GM21381 (cell line): ENCODE measurements at regions not wholly inside any gene's neighbourhood (a gene's known extent, or its start where the extent isn't known, plus 50 kb on each side); places are given as distances from the start of the nearest gene placed in this dataset.
"Not testable (repeated sequence)": the region's sequence is repeated elsewhere in the genome, so short reads cannot be mapped to it uniquely, and the experiment has no call there.

ENCODE experiments used
- ATAC-seq: cut with Tn5 transposase; IDR thresholded peaks from one replicate; pipeline ENCODE4 v1.9.1; 2021; ENCODE audit warnings: mild to moderate bottlenecking, moderate library complexity; ENCODE audit not compliant: unreplicated experiment

DNA sequence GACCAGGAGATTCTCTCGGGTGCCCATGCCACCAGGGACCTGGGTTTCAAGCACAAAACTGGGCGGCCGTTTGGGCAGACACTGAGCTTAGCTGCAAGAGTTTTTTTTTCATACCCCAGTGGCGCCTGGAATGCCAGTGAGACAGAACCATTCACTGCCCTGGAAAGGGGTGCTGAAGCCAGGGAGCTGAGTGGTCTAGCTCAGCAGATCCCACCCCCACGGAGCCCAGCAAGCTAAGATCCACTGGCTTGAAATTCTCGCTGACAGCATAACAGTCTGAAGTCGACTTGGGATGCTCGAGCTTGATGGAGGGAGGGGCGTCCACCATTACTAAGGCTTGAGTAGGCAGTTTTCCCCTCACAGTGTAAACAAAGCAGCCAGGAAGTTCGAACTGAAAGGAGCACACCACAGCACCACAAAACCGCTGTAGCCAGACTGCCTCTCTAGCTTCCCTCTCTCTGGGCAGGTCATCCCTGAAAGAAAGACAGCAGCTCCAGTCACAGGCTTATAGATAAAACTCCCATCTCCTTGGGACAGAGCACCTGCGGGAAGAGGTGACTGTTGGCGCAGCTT is 157.7 kb downstream of the GIPC2 start:
- not testable (repeated sequence) for ATAC-seq

DNA sequence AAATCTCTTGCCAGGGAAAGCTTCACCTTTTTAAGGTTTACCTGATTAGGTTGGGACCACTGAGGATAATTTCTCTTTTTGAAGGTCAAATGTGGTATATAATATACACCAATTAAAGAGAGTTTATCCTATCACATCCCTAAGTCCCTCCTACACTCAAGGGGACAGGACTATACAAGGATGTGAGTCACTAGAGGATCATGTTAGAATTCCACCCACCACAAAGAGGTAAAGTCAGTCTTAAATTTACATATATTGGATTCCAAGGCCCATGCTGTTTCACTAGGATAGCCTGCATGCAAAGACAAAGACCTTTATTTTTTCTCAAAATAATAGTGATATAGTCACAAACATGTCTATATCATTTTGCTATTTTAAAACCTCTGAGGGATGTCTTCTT is 164.4 kb downstream of the GIPC2 start:
- no peak for ATAC-seq

DNA sequence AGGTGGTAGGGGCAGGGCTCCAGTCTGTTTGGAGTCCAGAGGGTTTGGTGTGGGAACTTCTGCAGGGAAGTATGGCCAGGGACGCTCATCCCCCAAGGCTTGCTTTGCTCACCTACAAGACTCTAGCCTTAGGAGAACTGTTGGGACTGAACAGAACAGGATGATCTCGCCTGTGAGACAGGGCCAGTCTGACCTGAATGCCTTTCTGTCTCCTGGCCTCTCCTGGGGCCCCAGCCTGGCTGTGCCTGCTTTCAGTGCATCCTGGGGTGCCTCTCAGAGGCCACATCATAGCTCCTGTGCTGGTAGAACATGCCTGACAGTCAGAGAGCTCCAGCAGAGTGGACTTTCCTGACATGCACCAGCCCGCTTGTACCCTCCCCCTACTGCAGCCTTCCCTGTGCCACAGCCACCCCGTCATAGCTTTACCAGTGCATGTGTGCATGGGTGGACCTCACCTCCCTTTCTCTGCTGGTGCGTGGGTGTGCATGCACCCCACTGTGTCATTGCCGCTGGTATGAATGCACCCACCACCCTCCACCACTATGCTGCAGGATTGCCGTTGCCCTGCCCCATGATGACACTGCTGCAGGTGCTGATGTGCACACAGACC is 165.8 kb downstream of the GIPC2 start:
- ATAC-seq: no peak

DNA sequence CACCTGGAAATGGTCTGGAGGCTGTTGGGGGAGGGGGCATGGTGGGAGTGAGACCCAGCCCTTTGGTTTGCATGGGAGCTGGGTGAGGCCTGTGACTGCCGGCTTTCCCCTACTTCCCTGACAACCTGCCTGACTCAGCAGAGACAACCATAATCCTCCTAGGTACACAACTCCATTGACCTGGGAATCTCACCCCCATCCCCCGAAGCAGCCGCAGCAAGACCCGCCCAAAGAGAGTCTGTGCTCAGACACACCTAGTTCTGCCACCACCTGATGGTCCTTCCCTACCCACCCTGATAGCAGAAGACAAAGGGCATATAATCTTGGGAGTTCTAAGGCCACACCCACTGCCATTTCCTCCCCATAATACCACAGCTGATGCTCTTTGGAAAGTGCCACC is 168.6 kb downstream of the GIPC2 start:
- ATAC-seq: no peak

DNA sequence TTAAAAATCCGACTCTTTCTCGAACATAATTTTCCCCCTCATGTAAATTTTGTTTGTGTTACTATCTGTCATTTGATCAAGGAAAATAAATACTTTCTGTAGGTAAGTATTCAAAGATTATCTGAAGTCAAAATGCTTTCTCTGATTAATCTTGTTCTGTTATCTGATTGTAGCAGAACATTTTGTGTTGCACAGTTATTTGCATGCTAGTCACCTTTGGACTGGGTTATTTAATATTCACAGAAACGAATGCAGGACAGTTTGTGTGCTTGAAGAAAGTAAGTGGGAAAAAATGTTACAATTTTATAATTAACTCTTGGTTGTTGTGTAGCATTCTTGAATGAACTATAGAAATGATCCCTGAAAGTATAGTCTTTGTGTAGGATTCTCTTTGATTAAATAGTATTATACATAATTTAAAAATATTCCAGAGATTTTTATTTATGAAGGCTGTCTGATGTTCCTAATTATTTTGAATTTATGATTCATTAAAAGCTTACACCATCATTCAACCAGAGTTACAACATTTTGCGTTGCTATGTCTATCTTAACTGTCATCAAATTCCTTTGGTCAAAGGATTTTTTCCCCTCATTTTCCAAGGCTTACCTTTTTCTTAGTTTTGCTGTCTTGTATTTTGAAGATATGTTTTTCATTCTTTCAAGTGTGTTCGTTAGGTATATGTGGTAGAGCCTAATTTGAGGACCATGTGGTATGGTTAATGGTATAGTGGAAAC is 176.6 kb downstream of the GIPC2 start:
- no peak for ATAC-seq

DNA sequence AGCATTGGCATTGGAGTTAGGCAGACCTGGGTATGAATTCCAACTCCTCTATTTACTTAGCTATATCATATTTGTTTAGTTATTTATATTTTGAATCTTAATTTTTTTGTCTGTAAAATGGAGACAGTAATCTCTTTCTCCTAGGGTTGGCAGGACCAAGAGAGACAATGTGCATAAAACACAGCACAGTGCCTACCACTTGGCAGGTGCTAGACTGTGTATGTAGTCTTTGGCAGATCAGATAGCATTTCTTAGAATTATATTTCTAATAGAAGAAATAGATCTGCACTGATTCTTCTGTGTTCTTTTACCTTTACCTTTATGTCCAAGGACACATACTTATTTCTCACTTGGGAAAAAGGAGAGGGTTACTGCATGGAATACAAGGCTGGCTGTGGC is 177.2 kb downstream of the GIPC2 start:
- no peak for ATAC-seq

DNA sequence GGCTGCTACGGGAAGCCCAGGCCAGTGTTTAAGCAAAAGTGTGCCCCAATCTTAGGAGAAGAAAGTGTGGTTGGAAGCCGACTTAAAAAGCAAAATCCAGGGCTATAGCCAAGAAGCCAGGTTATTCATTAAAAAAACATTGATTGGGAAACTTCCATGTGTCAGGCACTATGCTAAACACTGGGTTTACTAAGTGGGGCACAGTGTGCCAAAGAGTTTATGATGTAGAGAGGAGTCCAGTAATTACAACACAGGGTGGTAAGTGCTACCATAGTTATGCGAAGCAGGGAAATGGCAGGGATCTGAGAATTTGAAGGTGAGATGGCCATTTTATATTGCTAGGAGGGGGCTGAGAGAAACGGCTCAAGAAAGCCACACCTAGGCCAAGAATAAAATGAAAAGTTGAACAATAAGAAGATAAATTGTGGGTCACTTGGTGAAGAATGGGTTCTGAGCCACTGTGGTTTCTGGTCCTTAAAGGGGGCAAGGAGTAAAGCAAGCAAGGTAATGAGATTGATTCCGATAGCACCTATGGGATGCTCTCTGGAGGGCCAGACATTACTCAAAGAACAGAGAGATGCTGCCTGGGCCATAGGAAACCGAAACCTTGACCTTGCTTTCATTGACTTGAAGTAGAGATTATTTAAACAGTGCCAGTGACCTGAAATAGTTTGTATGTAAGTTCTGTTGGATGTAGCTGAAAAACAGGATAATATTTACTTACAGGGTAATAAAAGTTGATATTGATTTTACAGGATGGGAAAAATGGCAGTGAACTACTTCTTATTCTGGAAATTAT is 177.8 kb downstream of the GIPC2 start:
- ATAC-seq: no peak

DNA sequence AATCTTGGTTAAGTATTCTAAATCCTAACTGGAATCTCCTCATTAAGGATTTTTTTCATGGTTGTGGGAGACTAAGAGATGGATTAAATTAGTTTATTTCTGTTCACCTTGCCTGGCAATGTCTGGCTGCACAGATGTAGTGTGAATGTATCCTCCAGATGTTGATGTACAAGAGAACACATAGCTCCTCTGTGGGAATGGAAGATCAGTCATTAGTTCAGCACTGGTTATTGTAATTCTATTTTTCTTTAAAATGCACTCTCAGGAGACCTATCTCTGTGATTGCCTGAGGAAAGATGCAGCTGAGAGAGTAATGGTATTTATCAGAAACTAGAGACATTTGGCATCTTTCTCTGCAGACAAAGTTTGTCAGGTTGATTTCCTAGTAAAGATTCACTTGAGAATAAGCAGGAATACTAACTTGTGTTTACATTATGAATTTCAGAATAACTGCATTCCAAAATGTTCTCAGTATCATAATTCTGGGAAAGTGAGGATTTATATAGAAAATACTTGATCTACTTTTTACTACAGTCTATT is 178.6 kb downstream of the GIPC2 start:
- no peak for ATAC-seq

DNA sequence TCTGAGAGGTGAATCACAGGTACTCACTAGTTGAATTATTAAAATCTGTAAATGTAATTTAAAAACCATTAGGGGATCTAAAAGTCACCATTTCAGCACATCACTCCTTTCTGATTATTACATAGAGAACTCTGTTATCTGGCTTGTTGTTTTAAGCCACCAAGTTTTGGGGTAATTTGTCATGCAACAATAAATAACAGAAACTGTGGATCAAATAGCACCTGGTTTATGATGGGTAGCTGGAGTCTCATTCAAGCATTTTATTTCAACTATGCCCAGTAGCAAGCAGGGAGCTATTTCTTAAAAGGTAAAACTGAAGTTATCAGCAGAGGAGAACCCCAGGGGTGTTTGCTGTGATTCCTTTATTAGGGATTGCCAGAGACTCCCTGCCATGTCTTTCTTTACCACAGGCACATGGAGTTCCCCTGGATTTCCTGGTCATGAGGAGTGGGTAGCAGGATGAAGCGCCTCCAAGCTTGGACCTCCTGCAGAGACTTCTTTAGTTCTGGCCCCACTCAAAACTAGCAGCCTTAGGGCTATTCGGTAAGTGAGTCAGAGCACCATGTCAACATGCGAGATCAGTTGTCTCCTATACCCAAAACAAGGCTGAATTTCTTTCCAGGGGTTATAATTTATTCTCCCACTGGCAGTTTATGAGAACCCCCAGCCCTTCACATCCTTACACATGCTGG is 179.2 kb downstream of the GIPC2 start:
- ATAC-seq: no peak

DNA sequence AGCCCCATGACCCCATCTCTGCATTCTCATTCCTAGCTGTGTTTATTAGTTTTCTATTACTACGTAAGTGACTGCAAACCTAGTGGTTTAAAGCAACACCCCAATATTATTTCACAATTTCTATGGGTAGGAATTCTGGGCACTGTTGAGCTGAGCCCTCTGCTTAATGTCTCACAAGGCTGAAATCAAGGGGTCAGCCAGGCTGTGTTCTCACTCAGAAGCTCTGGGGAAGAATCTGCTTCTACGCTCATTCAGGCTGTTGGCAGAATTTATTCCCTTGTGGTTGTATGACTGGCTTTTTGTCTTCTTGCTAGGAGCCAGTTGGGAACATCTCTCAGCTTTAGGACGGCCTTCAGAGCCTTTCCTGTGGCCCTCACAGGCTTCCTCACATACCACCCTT is 181.0 kb downstream of the GIPC2 start:
- no peak for ATAC-seq

DNA sequence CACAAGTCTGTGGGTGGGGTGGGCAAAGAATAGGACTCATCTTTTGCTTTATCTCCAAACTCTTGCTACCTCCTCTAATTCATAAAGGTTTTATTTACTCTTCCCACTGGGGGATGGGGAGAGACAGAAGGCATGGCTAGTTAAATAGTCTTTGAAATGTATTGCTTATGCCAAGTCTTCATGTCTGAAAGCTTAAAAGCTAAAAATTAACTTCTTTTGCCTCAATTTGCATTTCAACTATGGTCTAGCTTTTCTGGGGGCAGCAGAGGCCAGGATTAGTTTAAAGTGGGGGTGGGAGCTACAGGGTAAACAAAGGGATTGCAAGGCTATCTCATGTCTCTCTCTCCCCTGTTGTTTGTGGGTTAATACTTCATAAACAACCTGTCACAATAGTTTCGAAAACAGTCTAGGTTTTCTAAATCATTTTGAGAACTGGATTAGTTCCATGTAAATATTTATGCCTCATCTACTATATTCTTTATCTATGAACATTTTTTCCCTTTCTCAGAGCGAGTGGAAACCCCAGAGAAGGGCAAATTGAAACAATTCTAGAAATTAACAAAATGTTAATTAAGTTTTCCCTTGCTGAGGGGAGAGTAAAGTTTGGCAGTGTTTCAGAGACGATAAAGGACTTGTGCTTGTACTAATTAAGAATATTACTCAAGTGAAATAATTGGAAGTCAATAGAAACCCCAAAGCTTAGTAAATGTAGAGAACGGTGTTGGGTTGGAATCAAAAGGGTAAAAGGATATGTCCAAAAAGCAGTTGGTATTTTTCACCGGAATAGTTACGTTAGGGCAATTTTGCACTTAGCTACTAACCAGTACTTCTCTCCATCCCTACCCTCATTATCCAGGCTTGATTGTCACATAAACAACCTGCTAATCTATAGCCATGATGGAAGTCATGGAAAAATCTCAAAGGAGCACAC is 182.2 kb downstream of the GIPC2 start:
- ATAC-seq: no peak

DNA sequence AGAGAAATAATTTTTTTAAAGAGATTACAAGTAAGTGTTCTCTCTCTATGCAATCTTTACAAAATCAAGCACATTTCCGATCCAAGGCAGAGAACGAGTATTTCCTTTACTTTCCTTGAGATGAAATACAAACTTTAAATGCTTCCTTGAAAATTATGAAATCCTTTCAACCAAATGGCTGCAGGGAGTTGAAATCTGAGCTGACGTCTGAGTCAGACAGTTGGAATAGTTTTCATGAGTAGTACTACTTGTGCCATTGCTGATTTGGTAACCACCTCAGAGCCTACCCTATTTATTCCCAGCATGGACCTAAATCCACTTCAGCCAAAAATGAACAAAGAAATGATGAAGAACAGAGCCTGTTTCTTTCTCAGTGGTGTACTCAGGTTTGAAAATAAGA is 183.6 kb downstream of the GIPC2 start:
- no peak for ATAC-seq

DNA sequence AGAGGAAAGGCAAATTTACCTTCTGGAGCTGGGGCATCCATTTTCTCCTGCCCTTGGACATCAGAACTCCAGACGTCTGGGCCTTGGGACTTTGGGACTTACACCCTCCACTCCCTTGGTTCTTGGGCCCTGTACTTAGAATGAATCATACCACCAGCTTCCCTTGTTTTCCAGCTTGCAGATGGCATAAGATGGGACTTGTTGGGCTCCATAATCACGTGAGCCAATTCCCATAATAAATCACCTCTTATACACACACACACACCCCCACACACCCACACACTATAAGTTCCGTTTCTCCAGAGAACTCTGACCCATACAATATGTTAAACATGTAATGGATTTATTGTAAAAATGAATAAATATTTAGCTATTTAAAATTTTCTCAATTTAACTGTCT is 185.7 kb downstream of the GIPC2 start:
- ATAC-seq: no peak

DNA sequence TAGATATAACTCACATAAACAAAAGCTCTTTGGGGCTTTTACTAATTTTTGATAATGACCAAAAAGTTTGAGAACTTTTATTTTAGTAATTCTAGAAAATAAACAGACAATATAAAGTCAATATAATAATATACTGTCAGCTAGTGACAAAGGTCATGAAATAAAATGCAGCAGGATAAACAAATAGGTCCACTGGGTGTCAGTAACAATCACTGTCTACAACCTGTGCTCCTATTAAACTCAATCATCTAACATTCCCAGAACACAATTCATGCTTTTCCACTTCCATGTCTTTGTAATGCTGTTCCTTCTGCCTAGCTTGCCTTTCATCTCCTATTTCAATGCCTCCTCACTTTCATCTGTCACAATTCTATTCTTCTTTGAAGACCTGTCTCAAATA is 186.1 kb downstream of the GIPC2 start:
- ATAC-seq: no peak

DNA sequence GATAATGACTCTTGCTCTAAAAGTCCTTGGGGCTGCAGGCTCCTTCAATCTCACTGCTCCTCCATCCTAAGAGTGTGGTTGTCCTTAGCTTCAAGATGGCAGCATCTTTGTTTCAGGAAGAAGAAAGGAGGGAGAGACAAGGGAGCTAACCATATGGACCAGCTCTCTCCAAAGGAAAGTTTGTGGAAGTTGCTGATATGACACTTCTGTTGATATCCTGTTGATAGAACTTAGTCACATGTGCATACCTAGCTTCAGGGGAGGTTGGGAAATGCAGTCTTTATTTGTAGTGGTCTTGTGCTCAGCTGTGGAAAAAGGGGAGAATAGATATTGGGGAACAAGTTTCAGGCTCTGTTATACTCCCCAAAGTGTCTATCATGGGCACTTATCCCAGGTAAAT is 186.9 kb downstream of the GIPC2 start:
- no peak for ATAC-seq

DNA sequence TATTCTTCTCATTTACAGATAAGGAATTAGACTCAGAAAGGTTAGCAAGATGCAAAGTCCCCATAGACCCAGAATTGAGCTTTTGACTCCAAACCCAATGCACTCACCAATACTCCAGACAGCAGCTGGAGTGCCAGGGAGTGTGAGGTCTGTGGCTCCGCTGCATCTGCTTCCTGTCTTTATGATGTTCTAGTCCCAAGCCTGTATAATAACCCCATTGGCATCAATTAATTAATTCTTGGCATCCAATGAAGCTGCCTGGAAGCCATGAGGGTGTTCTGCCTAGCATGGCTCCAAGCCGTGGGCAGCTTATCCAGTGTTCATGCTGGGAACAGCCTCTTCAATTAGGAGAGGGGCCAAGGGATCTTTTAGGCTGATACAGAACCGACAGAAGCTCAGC is 188.7 kb downstream of the GIPC2 start:
- ATAC-seq: no peak

DNA sequence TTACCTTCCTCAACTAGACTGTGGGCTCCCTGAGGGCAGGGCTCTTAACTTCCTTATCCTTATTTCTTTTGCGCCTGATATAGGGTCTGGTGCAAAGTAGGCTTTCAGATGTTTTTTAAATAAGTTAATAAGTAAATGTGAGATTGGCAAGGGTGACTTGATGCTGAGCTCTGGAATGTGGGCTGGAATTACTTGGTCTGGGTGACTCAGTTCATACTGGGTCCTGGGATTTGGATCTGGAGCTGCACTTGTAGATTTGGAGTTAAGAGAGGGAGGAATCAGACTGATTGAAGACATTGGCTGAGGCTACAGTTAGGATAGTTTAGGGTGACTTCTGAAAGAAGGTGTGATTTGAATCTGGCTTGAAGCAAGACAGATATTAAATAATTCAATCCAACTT is 190.9 kb downstream of the GIPC2 start:
- ATAC-seq: no peak

DNA sequence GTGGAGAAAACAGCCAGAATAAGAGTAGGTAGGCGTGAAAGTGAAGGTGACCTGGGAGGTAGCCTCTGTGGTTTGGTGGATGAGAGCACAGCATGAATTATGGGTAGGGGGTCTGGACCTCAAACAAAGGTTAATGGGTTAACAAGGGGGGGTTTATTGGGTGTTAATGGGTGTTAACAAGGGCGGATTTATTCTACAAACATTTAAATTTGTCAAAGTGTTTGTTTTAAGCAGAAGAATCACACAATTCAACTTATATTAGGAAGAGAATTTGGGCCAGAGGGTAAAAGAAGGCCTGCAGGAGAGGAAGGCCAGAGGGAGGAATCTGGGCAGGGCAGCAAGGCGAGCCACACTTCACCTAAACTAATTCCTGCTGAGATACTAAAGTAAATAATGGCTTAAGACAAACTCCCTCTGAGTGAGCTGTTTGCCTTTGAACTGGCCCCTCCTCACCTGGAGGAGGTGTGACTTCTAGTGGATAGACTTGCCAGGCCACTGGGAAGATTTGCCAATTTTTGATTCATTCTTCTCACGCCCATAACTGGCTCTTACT is 191.7 kb downstream of the GIPC2 start:
- no peak for ATAC-seq

DNA sequence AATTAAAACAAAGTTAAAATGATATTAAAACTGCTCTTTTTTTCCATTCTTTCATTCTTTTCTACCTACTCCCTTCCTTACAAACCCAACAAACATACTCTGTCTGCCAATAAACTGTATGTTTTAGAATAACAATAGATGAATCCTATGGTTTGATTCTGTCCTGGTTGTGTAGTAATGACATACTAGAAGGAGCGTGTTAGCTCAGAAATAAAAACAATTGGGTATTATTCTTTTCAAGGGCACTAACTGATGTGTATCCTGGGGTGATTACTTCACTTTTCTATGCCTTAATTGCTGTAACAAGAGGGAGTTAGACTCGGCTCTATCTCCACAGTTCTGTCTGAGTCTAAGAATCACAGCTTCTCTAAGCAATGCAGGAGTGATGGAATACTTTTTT is 194.4 kb downstream of the GIPC2 start:
- ATAC-seq: no peak

DNA sequence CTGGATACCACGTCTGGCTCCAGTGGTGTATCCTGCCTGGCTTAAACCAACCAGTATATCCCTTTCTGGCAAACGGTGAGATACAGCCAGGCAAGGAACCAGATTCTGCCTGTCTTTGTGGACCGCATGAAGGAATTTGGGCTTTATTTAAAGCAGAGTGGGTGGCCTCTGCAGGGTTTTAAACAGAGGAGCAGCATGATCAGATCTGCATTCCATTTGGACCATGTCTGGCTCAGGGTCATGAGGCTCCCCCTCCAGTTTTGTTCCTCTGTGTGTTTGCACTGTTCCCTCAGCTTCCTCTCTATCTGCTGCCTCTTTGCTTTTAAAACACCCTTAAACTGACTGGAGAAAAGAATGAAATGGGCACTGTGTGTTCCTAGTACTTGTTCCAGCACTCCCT is 195.0 kb downstream of the GIPC2 start:
- no peak for ATAC-seq
